Calu3 (cell line): ENCODE measurements at regions not wholly inside any gene's neighbourhood (a gene's known extent, or its start where the extent isn't known, plus 50 kb on each side); places are given as distances from the start of the nearest gene placed in this dataset.

Experiments used
- BruUV-seq: library from RNA; stranded (reverse); fragments of 400-500 nt; replicated peaks from 2 replicates; lab custom pipeline; 2021; lab: Mats Ljungman, UMichigan
- CTCF ChIA-PET: fragments of 300-600 bp; sonication (Branson Sonifier 250); formaldehyde crosslinking; loops from one replicate; lab custom pipeline; 2022; ENCODE audit warnings: antibody characterized with exemption; lab: Charles Lee
- DNase-seq: peaks from one replicate; pipeline ENCODE4 v3.0.0; 2022
- H3K27ac Mint-ChIP-seq: one replicate; pipeline ENCODE4 v1.8.0; 2022; ENCODE audit warnings: mixed read lengths; ENCODE audit not compliant: unreplicated experiment
- H3K27me3 Mint-ChIP-seq: one replicate; pipeline ENCODE4 v1.8.0; 2022; ENCODE audit warnings: mixed read lengths; ENCODE audit not compliant: unreplicated experiment
- H3K36me3 Mint-ChIP-seq: one replicate; pipeline ENCODE4 v1.8.0; 2022; ENCODE audit warnings: mild to moderate bottlenecking, moderate library complexity, mixed read lengths; ENCODE audit not compliant: insufficient read depth, unreplicated experiment
- H3K4me1 Mint-ChIP-seq: one replicate; pipeline ENCODE4 v1.8.0; 2022; ENCODE audit warnings: mild to moderate bottlenecking, low read depth, mixed read lengths; ENCODE audit not compliant: unreplicated experiment
- H3K4me3 Mint-ChIP-seq: one replicate; pipeline ENCODE4 v1.8.0; 2022; ENCODE audit warnings: mild to moderate bottlenecking, low read depth, moderate library complexity, mixed read lengths; ENCODE audit not compliant: unreplicated experiment
- H3K9me3 Mint-ChIP-seq: one replicate; pipeline ENCODE4 v1.8.0; 2022; ENCODE audit warnings: low read depth, mixed read lengths; ENCODE audit not compliant: unreplicated experiment
- intact Hi-C: fragments of 100-400 bp; cut with micrococcal nuclease; formaldehyde crosslinking; loops from one replicate; pipeline ENCODE4 v1.10.0; 2022; ENCODE audit not compliant: unreplicated experiment
- TF ChIP-seq, protein P1 (sequence below): fragments of 200-600 bp; IDR thresholded peaks from one replicate; pipeline ENCODE4 v1.8.0; 2022; ENCODE audit warnings: antibody characterized with exemption; ENCODE audit not compliant: unreplicated experiment

DNA sequence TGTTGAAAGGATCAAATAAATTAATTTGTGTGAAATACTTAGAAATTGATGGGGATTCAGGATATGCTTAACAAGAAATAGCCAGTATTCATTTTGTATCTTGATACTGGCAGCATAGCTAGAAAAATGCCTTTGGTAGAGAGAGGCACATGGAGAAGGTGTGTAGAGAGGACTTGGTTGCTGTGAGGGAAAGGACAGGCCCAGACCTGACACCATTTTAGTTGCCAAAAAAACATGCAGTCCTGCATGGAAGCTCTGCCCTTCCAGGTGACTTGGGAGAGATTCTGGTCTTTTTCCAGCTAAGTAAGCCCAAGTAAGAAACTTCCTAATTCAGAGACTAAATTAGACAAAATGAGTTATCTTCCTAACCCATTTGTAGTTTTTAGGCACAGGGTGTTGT is 335.0 kb downstream of the RFC3 start:
- H3K9me3 Mint-ChIP-seq = no peaks in the 10 kb centered on the region
- BruUV-seq = TSS peak; percentile 85
- DNase-seq = no peak
- peaks cover 43% of the 10 kb centered on the region for H3K36me3 Mint-ChIP-seq
- intact Hi-C loops = loop anchor here (10.0 kb wide), 1 partner anchor 218 kb away; no protein-coding TSS in a partner anchor
- H3K27me3 Mint-ChIP-seq = no peaks in the 10 kb centered on the region
- H3K4me3 Mint-ChIP-seq = peak overlapping the region; percentile 65
- peaks cover 60% of the 10 kb centered on the region for H3K4me1 Mint-ChIP-seq
- CTCF ChIA-PET = interaction anchor here (2.9 kb wide), 1 partner anchor 12 kb away, joined by 12 read pairs; no protein-coding TSS in a partner anchor
- TF ChIP-seq, protein P1, sequence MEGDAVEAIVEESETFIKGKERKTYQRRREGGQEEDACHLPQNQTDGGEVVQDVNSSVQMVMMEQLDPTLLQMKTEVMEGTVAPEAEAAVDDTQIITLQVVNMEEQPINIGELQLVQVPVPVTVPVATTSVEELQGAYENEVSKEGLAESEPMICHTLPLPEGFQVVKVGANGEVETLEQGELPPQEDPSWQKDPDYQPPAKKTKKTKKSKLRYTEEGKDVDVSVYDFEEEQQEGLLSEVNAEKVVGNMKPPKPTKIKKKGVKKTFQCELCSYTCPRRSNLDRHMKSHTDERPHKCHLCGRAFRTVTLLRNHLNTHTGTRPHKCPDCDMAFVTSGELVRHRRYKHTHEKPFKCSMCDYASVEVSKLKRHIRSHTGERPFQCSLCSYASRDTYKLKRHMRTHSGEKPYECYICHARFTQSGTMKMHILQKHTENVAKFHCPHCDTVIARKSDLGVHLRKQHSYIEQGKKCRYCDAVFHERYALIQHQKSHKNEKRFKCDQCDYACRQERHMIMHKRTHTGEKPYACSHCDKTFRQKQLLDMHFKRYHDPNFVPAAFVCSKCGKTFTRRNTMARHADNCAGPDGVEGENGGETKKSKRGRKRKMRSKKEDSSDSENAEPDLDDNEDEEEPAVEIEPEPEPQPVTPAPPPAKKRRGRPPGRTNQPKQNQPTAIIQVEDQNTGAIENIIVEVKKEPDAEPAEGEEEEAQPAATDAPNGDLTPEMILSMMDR = no peak
- H3K27ac Mint-ChIP-seq = peak overlapping the region; percentile 99

DNA sequence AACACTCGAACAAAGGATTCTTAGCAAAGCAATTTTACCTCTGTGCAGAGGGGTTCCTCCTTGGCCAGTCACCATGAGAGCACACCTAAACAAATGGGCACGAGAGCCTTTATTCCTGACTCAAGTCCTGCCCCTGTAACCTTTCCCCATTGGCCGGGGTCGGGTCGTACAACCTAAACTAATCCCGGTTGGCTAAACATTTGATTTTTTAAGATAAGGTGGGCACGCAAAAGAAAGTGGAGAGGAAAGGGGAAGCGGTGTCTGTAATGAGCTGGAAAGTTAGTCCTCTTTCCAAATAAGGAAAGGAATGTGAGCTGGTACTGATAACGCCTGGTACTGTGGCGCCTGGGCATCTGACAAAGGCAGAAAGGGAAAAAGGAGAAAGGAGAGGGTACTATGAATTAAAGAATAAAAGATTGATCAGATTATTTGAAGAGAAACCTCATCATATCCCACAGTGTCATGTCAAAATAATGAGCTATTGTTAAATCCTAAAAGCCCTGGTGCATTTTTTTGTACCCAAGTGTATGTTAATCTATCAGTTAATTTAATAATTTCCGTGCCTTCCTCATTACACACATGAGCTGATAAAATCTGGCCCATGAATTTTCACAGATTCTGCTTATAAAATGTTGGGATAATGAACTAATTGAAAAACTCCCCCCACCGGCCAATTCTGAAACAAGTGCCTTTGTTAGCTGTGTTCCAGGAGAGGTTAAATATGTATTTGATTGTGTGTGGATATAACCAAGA is 335.7 kb downstream of the RFC3 start:
- peaks cover 64% of the 10 kb centered on the region for H3K4me1 Mint-ChIP-seq
- no peaks in the 10 kb centered on the region for H3K9me3 Mint-ChIP-seq
- H3K4me3 Mint-ChIP-seq = peak overlapping the region; percentile 65
- CTCF ChIA-PET = interaction anchor here (1.0 to 2.9 kb wide), 2 partner anchors 12 to 31 kb away, joined by 3 to 12 read pairs; no protein-coding TSS in a partner anchor
- intact Hi-C loops = loop anchor here (10.0 kb wide), 1 partner anchor 219 kb away; no protein-coding TSS in a partner anchor
- H3K27me3 Mint-ChIP-seq = no peaks in the 10 kb centered on the region
- H3K36me3 Mint-ChIP-seq = peaks cover 48% of the 10 kb centered on the region
- peak overlapping the region; percentile 99 for H3K27ac Mint-ChIP-seq
- BruUV-seq = no TSS peak
- peak; percentile 68 for DNase-seq
- TF ChIP-seq, protein P1 = no peak

DNA sequence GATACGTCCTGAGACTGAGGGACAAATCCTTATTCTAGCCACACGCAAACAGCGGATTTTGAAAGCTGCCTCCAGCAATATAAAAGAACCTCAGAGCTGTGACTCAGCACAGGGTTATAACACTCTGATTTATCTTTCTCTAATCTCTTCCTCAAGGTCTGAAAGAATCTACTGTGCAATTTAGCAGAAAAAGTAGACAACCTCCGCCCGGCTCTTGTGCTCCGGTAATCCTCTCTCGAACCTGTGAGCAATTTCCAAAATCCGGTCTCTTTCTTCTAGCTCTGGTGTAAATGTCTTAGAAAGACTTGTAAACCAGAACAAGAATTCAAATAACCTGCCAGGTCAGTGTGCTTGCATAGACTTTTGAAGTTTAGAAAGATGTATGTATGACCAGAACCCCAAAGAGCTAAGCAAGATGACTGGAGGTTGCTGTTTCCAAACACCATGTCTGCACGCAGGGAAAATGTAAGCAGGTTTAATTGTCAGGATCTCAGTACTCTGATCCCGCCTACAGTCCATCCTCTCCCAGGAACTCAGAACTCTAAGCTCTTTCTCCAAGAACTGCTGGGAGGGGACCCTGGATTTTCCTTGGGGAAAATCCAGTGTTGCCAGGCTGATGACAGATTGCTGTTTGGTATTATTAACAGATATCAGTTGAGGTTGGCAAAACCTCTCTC is 338.1 kb downstream of the RFC3 start:
- BruUV-seq = TSS peak; percentile 40
- H3K27me3 Mint-ChIP-seq = no peaks in the 10 kb centered on the region
- peak overlapping the region; percentile 98 for H3K27ac Mint-ChIP-seq
- no peak for DNase-seq
- H3K36me3 Mint-ChIP-seq = peaks cover 50% of the 10 kb centered on the region
- TF ChIP-seq, protein P1 = no peak
- H3K9me3 Mint-ChIP-seq = peaks cover 5% of the 10 kb centered on the region
- intact Hi-C loops = loop anchor here (2.0 to 10.0 kb wide), 5 partner anchors 191 to 786 kb away; partner anchors contain the start of gene NBEA
- CTCF ChIA-PET = interaction anchor here (0.7 to 1.0 kb wide), 3 partner anchors 9 to 744 kb away, joined by 3 to 7 read pairs (median 3); no protein-coding TSS in a partner anchor
- peak overlapping the region; percentile 51 for H3K4me3 Mint-ChIP-seq
- peaks cover 84% of the 10 kb centered on the region for H3K4me1 Mint-ChIP-seq

DNA sequence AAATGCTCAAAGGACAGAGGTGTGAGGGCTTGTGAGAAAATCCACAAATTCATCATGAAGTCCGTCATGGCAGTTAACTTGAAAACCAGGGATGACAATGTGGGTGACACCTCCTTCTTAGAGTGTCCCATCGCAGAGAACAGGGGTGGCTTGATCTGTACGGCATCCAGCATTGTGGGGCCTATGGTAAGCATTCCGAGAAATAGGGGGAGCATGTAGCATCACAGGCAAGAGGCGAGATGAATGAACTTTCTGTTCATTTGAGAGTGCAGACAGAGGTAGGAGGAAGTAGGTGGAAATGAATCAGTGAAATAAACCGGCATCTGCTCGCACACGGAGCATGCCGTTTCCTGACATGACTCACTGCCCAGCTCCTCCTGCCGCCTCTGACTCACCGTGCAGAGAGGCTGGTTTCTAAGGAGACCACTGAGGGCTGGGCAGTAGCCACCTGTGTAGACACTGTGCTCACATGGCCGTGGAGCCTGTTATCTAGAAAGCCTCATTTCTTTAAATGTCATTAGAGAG is 339.0 kb downstream of the RFC3 start:
- peak; percentile 84 for DNase-seq
- intact Hi-C loops = loop anchor here (1.0 to 10.0 kb wide), 6 partner anchors 8 to 785 kb away; partner anchors contain the start of gene NBEA
- H3K9me3 Mint-ChIP-seq = peaks cover 5% of the 10 kb centered on the region
- H3K27me3 Mint-ChIP-seq = no peaks in the 10 kb centered on the region
- H3K4me3 Mint-ChIP-seq = peak overlapping the region; percentile 51
- H3K4me1 Mint-ChIP-seq = peaks cover 76% of the 10 kb centered on the region
- H3K27ac Mint-ChIP-seq = peak overlapping the region; percentile 98
- H3K36me3 Mint-ChIP-seq = peaks cover 46% of the 10 kb centered on the region
- TF ChIP-seq, protein P1 = no peak
- CTCF ChIA-PET = no interaction called here
- no TSS peak for BruUV-seq
